NCI-H1436 treated with DMSO at 0.1 percent for 48 hours (cell line): ENCODE measurements at regions not wholly inside any gene's neighbourhood (a gene's known extent, or its start where the extent isn't known, plus 50 kb on each side); places are given as distances from the start of the nearest gene placed in this dataset.
"Not testable (repeated sequence)": the region's sequence is repeated elsewhere in the genome, so short reads cannot be mapped to it uniquely, and the experiment has no call there.

Source experiments
- DNase-seq: peaks from one replicate; lab custom pipeline; 2025; lab: John Stamatoyannopoulos, UW

GRCh38 chr1:146324463-146324862 is 95.6 kb upstream of the NOTCH2NLA start:
- not testable (repeated sequence) for DNase-seq

- not testable (repeated sequence) for DNase-seq
Observed at GRCh38 chr1:146323302-146323701, 94.5 kb upstream of the NOTCH2NLA start.

- DNase-seq: not testable (repeated sequence)
Observed at GRCh38 chr1:146322893-146323292, 94.1 kb upstream of the NOTCH2NLA start.

- DNase-seq: not testable (repeated sequence)
Observed at GRCh38 chr1:146318715-146319114, 89.9 kb upstream of the NOTCH2NLA start.

- not testable (repeated sequence) for DNase-seq
Observed at GRCh38 chr1:146317785-146318184, 89.0 kb upstream of the NOTCH2NLA start.

GRCh38 chr1:146314449-146315246 is 85.8 kb upstream of the NOTCH2NLA start:
- not testable (repeated sequence) for DNase-seq

GRCh38 chr1:146310579-146310978 is 81.8 kb upstream of the NOTCH2NLA start:
- DNase-seq: not testable (repeated sequence)

GRCh38 chr1:146309427-146309826 is 80.6 kb upstream of the NOTCH2NLA start:
- DNase-seq: not testable (repeated sequence)

GRCh38 chr1:146308892-146309291 is 80.1 kb upstream of the NOTCH2NLA start:
- not testable (repeated sequence) for DNase-seq

GRCh38 chr1:146308152-146308551 is 79.3 kb upstream of the NOTCH2NLA start:
- DNase-seq: not testable (repeated sequence)

- DNase-seq: not testable (repeated sequence)
Observed at GRCh38 chr1:146307632-146308031, 78.8 kb upstream of the NOTCH2NLA start.

- DNase-seq: not testable (repeated sequence)
Observed at GRCh38 chr1:146306651-146307050, 77.8 kb upstream of the NOTCH2NLA start.

GRCh38 chr1:146305442-146305841 is 76.6 kb upstream of the NOTCH2NLA start:
- not testable (repeated sequence) for DNase-seq

- DNase-seq: not testable (repeated sequence)
Observed at GRCh38 chr1:146298575-146298897, 69.7 kb upstream of the NOTCH2NLA start.

- not testable (repeated sequence) for DNase-seq
Observed at GRCh38 chr1:146297781-146298574, 69.2 kb upstream of the NOTCH2NLA start.

- DNase-seq: not testable (repeated sequence)
Observed at GRCh38 chr1:146292940-146293936, 64.4 kb upstream of the NOTCH2NLA start.

GRCh38 chr1:146292424-146292823 is 63.6 kb upstream of the NOTCH2NLA start:
- DNase-seq: not testable (repeated sequence)

GRCh38 chr1:146287881-146288280 is 59.1 kb upstream of the NOTCH2NLA start:
- DNase-seq: not testable (repeated sequence)

- not testable (repeated sequence) for DNase-seq
Observed at GRCh38 chr1:146284760-146285159, 55.9 kb upstream of the NOTCH2NLA start.

GRCh38 chr1:146283527-146283880 is 54.7 kb upstream of the NOTCH2NLA start:
- not testable (repeated sequence) for DNase-seq

- DNase-seq: not testable (repeated sequence)
Observed at GRCh38 chr1:146282807-146283526, 54.1 kb upstream of the NOTCH2NLA start.
